ENCODE measurements at regions not wholly inside any gene's neighbourhood (a gene's known extent, or its start where the extent isn't known, plus 50 kb on each side); places are given as distances from the start of the nearest gene placed in this dataset.
A peak's percentile ranks its signal among the peaks of the same experiment; 100 is the strongest.

- no peak overlapping the region for H4K91ac ChIP-seq (ENCODE audit: insufficient read depth, low read depth, low read length)
- no peak overlapping the region for H3K4me3 ChIP-seq (ENCODE audit: insufficient read depth, low read depth, low read length)
- intact Hi-C loops (cut with micrococcal nuclease) (no loop called here), in situ Hi-C loops (cut with MboI; ENCODE audit: low sequenced_read_pairs) (no loop called here), dilution Hi-C loops (cut with HindIII; ENCODE audit: low sequenced_read_pairs, unreplicated experiment) (no loop called here)
- no peak overlapping the region for H3K27ac ChIP-seq (ENCODE audit: insufficient read depth, low read length)
- H3K36me3 ChIP-seq (ENCODE audit: control insufficient read depth, insufficient read depth, low read length), result no peaks in the 10 kb centered on the region
- H3K4ac ChIP-seq (ENCODE audit: low read depth, low read length), result no peak overlapping the region
- no peak overlapping the region for H2BK20ac ChIP-seq (ENCODE audit: low read depth, low read length)
- no peak overlapping the region for H3K18ac ChIP-seq (ENCODE audit: low read depth, low read length)
- no peak overlapping the region; the same call in 2 of the 3 replicates for H2BK15ac ChIP-seq (ENCODE audit: low read depth, low read length)
- no peaks in the 10 kb centered on the region for H3K9me1 ChIP-seq (ENCODE audit: insufficient read depth, low read length)
- H2AFZ ChIP-seq (replicated peaks; ENCODE audit: low read length, poor library complexity), result no peak overlapping the region
- H2AK5ac ChIP-seq (ENCODE audit: low read depth, low read length), result no peak overlapping the region
- DNase-seq (peak; percentile 17), ATAC-seq (ENCODE audit: low read depth) (peak; percentile 63)
- no peak overlapping the region for H2BK120ac ChIP-seq (ENCODE audit: low read depth, low read length)
- TF ChIP-seq CEBPB (IDR thresholded peaks at IDR 0.05; ENCODE audit: low read depth, low read length), result no peak
- no peak for TF ChIP-seq RAD21 (IDR thresholded peaks at IDR 0.05; ENCODE audit: low read length)
- BruUV-seq (replicated peaks), result no TSS peak
- ChIA-PET POLR2A (ENCODE audit: unreplicated experiment) (no interaction called here), CTCF (no interaction called here)
- H2BK5ac ChIP-seq (ENCODE audit: low read depth, low read length, poor library complexity, severe bottlenecking), result no peak overlapping the region
- H4K8ac ChIP-seq (ENCODE audit: low read depth in 2 of 2, low read length in 2 of 2), result no peak overlapping the region
- no CpG with 5 or more reads among the region's 4 CpGs for WGBS, 2 experiments (ENCODE audit: extremely low coverage in 2 of 2, insufficient read length in 1 of 2)
- no peaks in the 10 kb centered on the region for H3K79me1 ChIP-seq (ENCODE audit: low read depth in 1 of 2, low read length in 2 of 2)
- peaks cover 6% of the 10 kb centered on the region; the same call in 1 of the 2 replicates for H3K4me1 ChIP-seq (ENCODE audit: control insufficient read depth, insufficient read depth, low read length)
- no peaks in the 10 kb centered on the region for H4K20me1 ChIP-seq (ENCODE audit: insufficient read depth, low read length)
- H2AK9ac ChIP-seq (replicated peaks; ENCODE audit: low read depth, low read length, poor library complexity), result no peak overlapping the region
- H3K27me3 ChIP-seq (ENCODE audit: control insufficient read depth, insufficient read depth, low read length), result peaks cover 2% of the 10 kb centered on the region; the same call in 1 of the 2 replicates
- H3K56ac ChIP-seq (ENCODE audit: extremely low read depth, insufficient read depth, low read length), result no peak overlapping the region
- H4K5ac ChIP-seq (ENCODE audit: low read depth, low read length), result no peak overlapping the region
- peak overlapping the region; percentile 58; the same call in 1 of the 2 replicates for H3K4me2 ChIP-seq (ENCODE audit: low read depth, low read length)
- no peak overlapping the region for H3K9ac ChIP-seq (ENCODE audit: low read depth, low read length)
- no peaks in the 10 kb centered on the region for H3K9me3 ChIP-seq (ENCODE audit: control insufficient read depth, insufficient read depth, low read length)
- H3K14ac ChIP-seq (replicated peaks; ENCODE audit: low read depth, low read length), result no peak overlapping the region
- H3K23ac ChIP-seq (ENCODE audit: low read depth, low read length), result no peak overlapping the region
Observed at GRCh38 chr4:110793381-110793801, 170.5 kb upstream of the PITX2 start.

Measured in IMR-90 (cell line).